ENCODE measurements at regions not wholly inside any gene's neighbourhood (a gene's known extent, or its start where the extent isn't known, plus 50 kb on each side); places are given as distances from the start of the nearest gene placed in this dataset.

- in situ Hi-C loops (cut with MboI) (no loop called here), intact Hi-C loops (cut with micrococcal nuclease) (no loop called here)
- no peak for DNase-seq (ENCODE audit: extremely low read depth in 1 of 4, low spot score in 3 of 4)
- Histone ChIP-seq H3K27ac (ENCODE audit: extremely low read depth, low read depth, low read length) (no peak overlapping the region), H3K9ac (ENCODE audit: insufficient read depth in 1 of 2, low read depth in 2 of 2, low read length in 2 of 2) (no peak overlapping the region), H3K79me2 (ENCODE audit: control insufficient read depth, insufficient read depth, low read length) (no peaks in the 10 kb centered on the region), H3K4me1 (replicated peaks in 1 of 2; ENCODE audit: control insufficient read depth in 2 of 2, insufficient read depth in 2 of 2, low read length in 2 of 2) (no peaks in the 10 kb centered on the region), H3K4me2 (ENCODE audit: insufficient read depth, low read length) (no peak overlapping the region), H2AFZ (ENCODE audit: low read depth, low read length) (no peak overlapping the region), H3K36me3 (ENCODE audit: control insufficient read depth, insufficient read depth, low read length) (no peaks in the 10 kb centered on the region), H3K9me3 (replicated peaks; ENCODE audit: control insufficient read depth, insufficient read depth, low read depth, low read length) (no peaks in the 10 kb centered on the region), H4K20me1 (replicated peaks; ENCODE audit: control insufficient read depth, insufficient read depth, low read length) (no peaks in the 10 kb centered on the region), H3K4me3 (no peak overlapping the region), H3K9me1 (ENCODE audit: control insufficient read depth, insufficient read depth, low read length) (no peaks in the 10 kb centered on the region), H3K27me3 (ENCODE audit: control insufficient read depth in 2 of 2, insufficient read depth in 2 of 2, low read length in 2 of 2) (no peaks in the 10 kb centered on the region)
- no TSS peak for BruUV-seq (replicated peaks)
- ChIA-PET POLR2A (no interaction called here), CTCF (ENCODE audit: low intra/inter-chr PET ratio) (no interaction called here)
- no peak for ATAC-seq
- no peak for FAIRE-seq
- TF ChIP-seq JUNB (CRISPR knock-in tag; conservative IDR thresholded peaks at IDR 0.05): no peak
- TF ChIP-seq THRB (CRISPR knock-in tag; conservative IDR thresholded peaks at IDR 0.05): no peak
- TF ChIP-seq CREB3 (tag; conservative IDR thresholded peaks at IDR 0.05; ENCODE audit: low read depth): no peak
- TF ChIP-seq POLR2A (conservative IDR thresholded peaks at IDR 0.05): no peak
- no peak for TF ChIP-seq HNRNPK (IDR thresholded peaks at IDR 0.05; ENCODE audit: low read depth, low read length, poor library complexity, severe bottlenecking)
- WGBS (ENCODE audit: insufficient coverage, low coverage, missing lambda C conversion rate): 0% methylated on average over 1 of the region's 1 CpG
Measured at GRCh38 chr7:53473371-53473770, 437.9 kb downstream of the POM121L12 start.

- POLR2A ChIA-PET: no interaction called here
- FAIRE-seq (no peak), ATAC-seq (no peak), DNase-seq (ENCODE audit: extremely low read depth in 1 of 4, low spot score in 3 of 4) (no peak)
- Histone ChIP-seq H3K27me3 (ENCODE audit: control insufficient read depth in 2 of 2, insufficient read depth in 2 of 2, low read length in 2 of 2) (no peaks in the 10 kb centered on the region), H2AFZ (ENCODE audit: low read depth, low read length) (no peak overlapping the region), H3K4me3 (no peak overlapping the region), H3K27ac (ENCODE audit: extremely low read depth, low read depth, low read length) (no peak overlapping the region), H3K4me1 (replicated peaks in 1 of 2; ENCODE audit: control insufficient read depth in 2 of 2, insufficient read depth in 2 of 2, low read length in 2 of 2) (no peaks in the 10 kb centered on the region), H3K9ac (ENCODE audit: insufficient read depth in 1 of 2, low read depth in 2 of 2, low read length in 2 of 2) (no peak overlapping the region), H3K9me1 (ENCODE audit: control insufficient read depth, insufficient read depth, low read length) (no peaks in the 10 kb centered on the region), H4K20me1 (replicated peaks; ENCODE audit: control insufficient read depth, insufficient read depth, low read length) (no peaks in the 10 kb centered on the region), H3K36me3 (ENCODE audit: control insufficient read depth, insufficient read depth, low read length) (no peaks in the 10 kb centered on the region), H3K79me2 (ENCODE audit: control insufficient read depth, insufficient read depth, low read length) (no peaks in the 10 kb centered on the region), H3K4me2 (ENCODE audit: insufficient read depth, low read length) (no peak overlapping the region), H3K9me3 (replicated peaks; ENCODE audit: control insufficient read depth, insufficient read depth, low read depth, low read length) (no peaks in the 10 kb centered on the region)
- in situ Hi-C loops (cut with MboI): no loop called here
- TF ChIP-seq EP400 (IDR thresholded peaks at IDR 0.05) (no peak), EP300 (IDR thresholded peaks at IDR 0.05; ENCODE audit: low read length) (no peak), PATZ1 (CRISPR knock-in tag; IDR thresholded peaks at IDR 0.05; ENCODE audit: borderline replicate concordance) (no peak), NCOR1 (IDR thresholded peaks at IDR 0.05) (no peak), TFAM (CRISPR knock-in tag; conservative IDR thresholded peaks at IDR 0.05) (no peak)
- no TSS peak for BruUV-seq (replicated peaks)
- intact Hi-C loops (cut with micrococcal nuclease): no loop called here
- CTCF ChIA-PET (ENCODE audit: low intra/inter-chr PET ratio): no interaction called here
Measured at GRCh38 chr7:53475776-53476175, 440.3 kb downstream of the POM121L12 start.
